ENCODE measurements at regions not wholly inside any gene's neighbourhood (a gene's known extent, or its start where the extent isn't known, plus 50 kb on each side); places are given as distances from the start of the nearest gene placed in this dataset.

DNA sequence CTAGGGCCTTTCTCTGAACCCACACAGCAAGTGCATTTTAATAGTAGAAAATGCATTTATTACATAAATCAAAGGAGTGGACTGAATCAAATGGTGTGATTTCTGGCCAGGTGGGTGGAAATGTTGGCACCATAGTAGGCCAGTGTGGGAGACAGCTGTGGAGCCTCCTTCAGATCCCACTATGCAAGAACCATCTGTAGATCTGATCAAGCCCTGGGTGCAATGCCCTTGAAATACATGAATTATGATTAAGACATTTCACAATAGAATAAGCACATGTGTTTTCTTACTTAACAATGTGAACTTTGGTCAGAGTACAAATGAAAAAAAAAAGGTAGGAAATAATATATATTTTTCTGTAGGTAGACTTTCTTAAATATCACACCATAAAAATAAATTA is 204.3 kb downstream of the PCDH7 start:
- ChIA-PET POLR2A (ENCODE audit: low non-redundant PET) (no interaction called here), CTCF (no interaction called here)
- Histone ChIP-seq H3K9me3 (ENCODE audit: low read depth, low read length, poor library complexity, severe bottlenecking) (no peaks in the 10 kb centered on the region), H3K36me3 (ENCODE audit: insufficient read depth, low read length, poor library complexity, severe bottlenecking) (peaks cover 17% of the 10 kb centered on the region), H3K4me1 (ENCODE audit: insufficient read depth, low read length, poor library complexity, severe bottlenecking) (no peaks in the 10 kb centered on the region), H3K4me3 (ENCODE audit: low read depth, low read length, poor library complexity, severe bottlenecking) (no peak overlapping the region), H3K27me3 (replicated peaks; ENCODE audit: insufficient read depth, low read depth, low read length, poor library complexity) (no peaks in the 10 kb centered on the region), H3K27ac (ENCODE audit: low read depth, low read length, poor library complexity, severe bottlenecking) (no peak overlapping the region)
- BruUV-seq (replicated peaks) = no TSS peak
- TF ChIP-seq CTCF (conservative IDR thresholded peaks at IDR 0.05; ENCODE audit: low read depth, low read length) (no peak), EZH2 (IDR thresholded peaks at IDR 0.05; ENCODE audit: borderline replicate concordance, low read depth, low read length, poor library complexity, severe bottlenecking) (no peak)
- DNase-seq (ENCODE audit: low spot score) = no peak
- intact Hi-C loops (cut with micrococcal nuclease; ENCODE audit: unreplicated experiment) = no loop called here

DNA sequence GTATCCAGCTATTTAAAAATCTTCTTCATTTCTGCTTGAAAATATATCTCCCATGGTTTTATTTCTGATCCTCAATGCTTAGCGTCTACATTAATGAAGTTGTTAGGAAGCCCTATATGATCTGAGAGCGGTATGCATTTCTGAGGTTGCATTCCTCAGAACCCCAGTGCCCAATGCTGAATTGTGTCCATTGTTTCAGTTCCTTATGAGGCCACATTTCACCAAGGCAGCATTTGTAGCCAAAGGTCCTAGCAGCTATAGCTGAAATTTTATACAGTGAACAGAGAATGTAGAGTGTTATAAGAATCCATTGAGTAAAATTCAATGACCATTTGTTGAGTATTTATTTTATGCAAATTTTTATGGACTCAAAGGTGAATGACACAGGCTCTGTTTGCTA is 209.5 kb downstream of the PCDH7 start:
- no peaks in the 10 kb centered on the region for H3K9me3 ChIP-seq (ENCODE audit: low read depth, low read length, poor library complexity, severe bottlenecking)
- H3K27ac ChIP-seq (ENCODE audit: low read depth, low read length, poor library complexity, severe bottlenecking) = no peak overlapping the region
- H3K36me3 ChIP-seq (ENCODE audit: insufficient read depth, low read length, poor library complexity, severe bottlenecking) = peaks cover 4% of the 10 kb centered on the region
- intact Hi-C loops (cut with micrococcal nuclease; ENCODE audit: unreplicated experiment) = no loop called here
- ChIA-PET CTCF (no interaction called here), POLR2A (ENCODE audit: low non-redundant PET) (no interaction called here)
- TF ChIP-seq CTCF (conservative IDR thresholded peaks at IDR 0.05; ENCODE audit: low read depth, low read length) = no peak
- no peak overlapping the region for H3K4me3 ChIP-seq (ENCODE audit: low read depth, low read length, poor library complexity, severe bottlenecking)
- DNase-seq (ENCODE audit: low spot score) = no peak
- no TSS peak for BruUV-seq (replicated peaks)
- no peaks in the 10 kb centered on the region for H3K4me1 ChIP-seq (ENCODE audit: insufficient read depth, low read length, poor library complexity, severe bottlenecking)
- H3K27me3 ChIP-seq (replicated peaks; ENCODE audit: insufficient read depth, low read depth, low read length, poor library complexity) = no peaks in the 10 kb centered on the region

DNA sequence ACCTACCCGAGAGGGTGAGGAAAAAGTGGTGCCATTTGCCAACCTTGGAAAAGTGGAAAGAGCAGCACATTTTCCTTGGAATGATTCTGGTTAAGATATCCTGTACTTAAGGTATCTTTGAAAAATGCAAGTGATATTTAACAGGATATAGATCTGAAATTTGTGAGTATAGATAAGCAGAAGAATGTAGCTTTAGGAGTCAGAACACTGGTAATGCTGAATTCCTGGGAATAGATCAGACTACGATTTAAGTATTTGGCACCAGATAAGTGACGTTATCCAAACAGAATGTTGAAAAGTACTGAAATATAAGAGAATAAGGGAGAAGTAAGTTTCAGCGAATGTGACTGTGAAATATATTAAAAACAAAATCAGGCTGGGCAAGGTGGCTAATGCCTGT is 210.1 kb downstream of the PCDH7 start:
- intact Hi-C loops (cut with micrococcal nuclease; ENCODE audit: unreplicated experiment) = no loop called here

More for the DNA sequence above, 210.1 kb downstream of the PCDH7 start:
- H3K36me3 ChIP-seq (ENCODE audit: insufficient read depth, low read length, poor library complexity, severe bottlenecking) = no peaks in the 10 kb centered on the region
- no peak for DNase-seq (ENCODE audit: low spot score)
- H3K27me3 ChIP-seq (replicated peaks; ENCODE audit: insufficient read depth, low read depth, low read length, poor library complexity) = no peaks in the 10 kb centered on the region
- no TSS peak for BruUV-seq (replicated peaks)
- H3K27ac ChIP-seq (ENCODE audit: low read depth, low read length, poor library complexity, severe bottlenecking) = no peak overlapping the region
- ChIA-PET POLR2A (ENCODE audit: low non-redundant PET) (no interaction called here), CTCF (no interaction called here)
- TF ChIP-seq CTCF (conservative IDR thresholded peaks at IDR 0.05; ENCODE audit: low read depth, low read length) (no peak), EZH2 (IDR thresholded peaks at IDR 0.05; ENCODE audit: borderline replicate concordance, low read depth, low read length, poor library complexity, severe bottlenecking) (no peak)
- no peaks in the 10 kb centered on the region for H3K9me3 ChIP-seq (ENCODE audit: low read depth, low read length, poor library complexity, severe bottlenecking)
- H3K4me3 ChIP-seq (ENCODE audit: low read depth, low read length, poor library complexity, severe bottlenecking) = no peak overlapping the region
- H3K4me1 ChIP-seq (ENCODE audit: insufficient read depth, low read length, poor library complexity, severe bottlenecking) = no peaks in the 10 kb centered on the region
